ENCODE measurements at regions not wholly inside any gene's neighbourhood (a gene's known extent, or its start where the extent isn't known, plus 50 kb on each side); places are given as distances from the start of the nearest gene placed in this dataset.
"Not testable (repeated sequence)": the region's sequence is repeated elsewhere in the genome, so short reads cannot be mapped to it uniquely, and the experiment has no call there.

- DNase-seq (ENCODE audit: low spot score) = no peak
Measured at GRCh38 chr3:163438760-163439159, 1639.5 kb downstream of the SI start.

- no peak for DNase-seq (ENCODE audit: low spot score)
Measured at GRCh38 chr3:163422671-163423070, 1655.6 kb downstream of the SI start.

- no peak for DNase-seq (ENCODE audit: low spot score)
Measured at GRCh38 chr3:163391407-163392181, 1686.7 kb downstream of the SI start.

- DNase-seq (ENCODE audit: low spot score) = no peak
Measured at GRCh38 chr3:163384383-163384782, 1693.9 kb downstream of the SI start.

GRCh38 chr3:163382183-163382582 lies 1696.1 kb downstream of the SI start:
- no peak for DNase-seq (ENCODE audit: low spot score)

- DNase-seq (ENCODE audit: low spot score) = no peak
Measured at GRCh38 chr3:163368168-163368567, 1710.1 kb downstream of the SI start.

- DNase-seq (ENCODE audit: low spot score) = no peak
Measured at GRCh38 chr3:163364717-163365116, 1713.6 kb downstream of the SI start.

- DNase-seq (ENCODE audit: low spot score) = no peak
Measured at GRCh38 chr3:163362151-163362550, 1716.1 kb downstream of the SI start.

GRCh38 chr3:163361357-163361878 lies 1716.9 kb downstream of the SI start:
- DNase-seq (ENCODE audit: low spot score) = not testable (repeated sequence)

- no peak for DNase-seq (ENCODE audit: low spot score)
Measured at GRCh38 chr3:163347944-163348343, 1730.4 kb downstream of the SI start.

- peak; percentile 6 for DNase-seq (ENCODE audit: low spot score)
Measured at GRCh38 chr3:163335429-163335828, 1742.9 kb downstream of the SI start.

GRCh38 chr3:163328680-163329079 lies 1749.6 kb downstream of the SI start:
- DNase-seq (ENCODE audit: low spot score) = peak; percentile 14

GRCh38 chr3:163327086-163327485 lies 1751.2 kb downstream of the SI start:
- DNase-seq (ENCODE audit: low spot score) = no peak

GRCh38 chr3:163315786-163316185 lies 1762.5 kb downstream of the SI start:
- no peak for DNase-seq (ENCODE audit: low spot score)

- no peak for DNase-seq (ENCODE audit: low spot score)
Measured at GRCh38 chr3:163306405-163306804, 1771.9 kb downstream of the SI start.

- no peak for DNase-seq (ENCODE audit: low spot score)
Measured at GRCh38 chr3:163273694-163274093, 1777.1 kb downstream of the OTOL1 start.

- DNase-seq (ENCODE audit: low spot score) = no peak
Measured at GRCh38 chr3:163266731-163267130, 1770.1 kb downstream of the OTOL1 start.

GRCh38 chr3:163261618-163262017 lies 1765.0 kb downstream of the OTOL1 start:
- DNase-seq (ENCODE audit: low spot score) = no peak

GRCh38 chr3:163261056-163261455 lies 1764.4 kb downstream of the OTOL1 start:
- no peak for DNase-seq (ENCODE audit: low spot score)

- DNase-seq (ENCODE audit: low spot score) = no peak
Measured at GRCh38 chr3:163218336-163218735, 1721.7 kb downstream of the OTOL1 start.

- DNase-seq (ENCODE audit: low spot score) = no peak
Measured at GRCh38 chr3:163213838-163214237, 1717.2 kb downstream of the OTOL1 start.

- no peak for DNase-seq (ENCODE audit: low spot score)
Measured at GRCh38 chr3:163196815-163197374, 1700.3 kb downstream of the OTOL1 start.

- no peak for DNase-seq (ENCODE audit: low spot score)
Measured at GRCh38 chr3:163196245-163196644, 1699.6 kb downstream of the OTOL1 start.
